Cardiac muscle cell (in vitro differentiated cells and primary cell): ENCODE measurements at regions not wholly inside any gene's neighbourhood (a gene's known extent, or its start where the extent isn't known, plus 50 kb on each side); places are given as distances from the start of the nearest gene placed in this dataset.

Experiments used
- DNase-seq, 2 donors: peaks; one replicate each; pipeline versions ENCODE4 v3.0.0 to v3.0.0-alpha.2; 2010 to 2017; ENCODE audit warnings: low read depth in 1 of 2, low spot score in 1 of 2
- H3K27ac ChIP-seq: fragments of 200-600 bp; sonication (generic); 2 replicates; pipeline ENCODE4 v1.5.1; 2016
- H3K27me3 ChIP-seq: fragments of 200-600 bp; sonication (generic); 2 replicates; pipeline ENCODE4 v1.6.0; 2016; ENCODE audit warnings: control low read depth
- H3K36me3 ChIP-seq: fragments of 200-600 bp; sonication (generic); 2 replicates; pipeline ENCODE4 v1.5.1; 2016; ENCODE audit warnings: control low read depth
- H3K4me1 ChIP-seq: fragments of 200-600 bp; sonication (generic); 2 replicates; pipeline ENCODE4 v1.8.1; 2017; ENCODE audit warnings: low read depth, mild to moderate bottlenecking, mixed run types
- H3K4me3 ChIP-seq: fragments of 200-600 bp; sonication (generic); 2 replicates; pipeline ENCODE4 v1.5.1; 2016; ENCODE audit warnings: mild to moderate bottlenecking
- H3K9me3 ChIP-seq: fragments of 200-600 bp; sonication (generic); 2 replicates; pipeline ENCODE4 v1.5.1; 2017; ENCODE audit warnings: low read depth, mild to moderate bottlenecking, control low read depth
- CTCF ChIP-seq: IDR thresholded peaks from 2 replicates; pipeline ENCODE4 v1.5.1; 2012; ENCODE audit warnings: low read depth, mild to moderate bottlenecking, low read length

DNA sequence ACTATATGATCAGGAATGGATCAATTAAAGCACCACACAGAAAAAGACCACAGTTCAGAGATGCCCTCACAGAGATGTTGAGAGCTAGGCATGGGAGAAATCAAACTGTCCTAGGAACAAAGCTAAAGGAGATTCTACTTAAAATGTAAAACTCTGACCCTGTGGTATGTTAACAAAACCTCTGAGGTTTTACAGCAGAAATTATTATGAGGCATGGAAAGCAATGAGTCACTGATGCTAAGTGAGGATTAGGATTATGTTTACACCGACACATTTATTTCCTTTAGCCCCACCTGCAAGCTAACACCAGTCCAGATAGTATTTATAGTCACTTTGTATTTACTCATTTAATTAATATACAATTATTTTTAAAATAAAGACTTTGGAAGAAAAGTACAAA lies 1242.2 kb downstream of the OTOL1 start:
- DNase-seq, result no peak
- H3K36me3 ChIP-seq, result no peaks in the 10 kb centered on the region
- H3K4me3 ChIP-seq, result no peak overlapping the region
- no peak overlapping the region for H3K27ac ChIP-seq
- no peak for TF ChIP-seq CTCF
- H3K9me3 ChIP-seq, result no peaks in the 10 kb centered on the region
- no peaks in the 10 kb centered on the region for H3K27me3 ChIP-seq
- H3K4me1 ChIP-seq, result peaks cover 13% of the 10 kb centered on the region

GRCh38 chr3:162740941-162741596 lies 1244.5 kb downstream of the OTOL1 start:
- no peak for DNase-seq
- Histone ChIP-seq H3K27ac (no peak overlapping the region), H3K27me3 (no peaks in the 10 kb centered on the region), H3K4me3 (no peak overlapping the region), H3K9me3 (no peaks in the 10 kb centered on the region), H3K36me3 (no peaks in the 10 kb centered on the region), H3K4me1 (peaks cover 13% of the 10 kb centered on the region)
- TF ChIP-seq CTCF, result no peak

DNA sequence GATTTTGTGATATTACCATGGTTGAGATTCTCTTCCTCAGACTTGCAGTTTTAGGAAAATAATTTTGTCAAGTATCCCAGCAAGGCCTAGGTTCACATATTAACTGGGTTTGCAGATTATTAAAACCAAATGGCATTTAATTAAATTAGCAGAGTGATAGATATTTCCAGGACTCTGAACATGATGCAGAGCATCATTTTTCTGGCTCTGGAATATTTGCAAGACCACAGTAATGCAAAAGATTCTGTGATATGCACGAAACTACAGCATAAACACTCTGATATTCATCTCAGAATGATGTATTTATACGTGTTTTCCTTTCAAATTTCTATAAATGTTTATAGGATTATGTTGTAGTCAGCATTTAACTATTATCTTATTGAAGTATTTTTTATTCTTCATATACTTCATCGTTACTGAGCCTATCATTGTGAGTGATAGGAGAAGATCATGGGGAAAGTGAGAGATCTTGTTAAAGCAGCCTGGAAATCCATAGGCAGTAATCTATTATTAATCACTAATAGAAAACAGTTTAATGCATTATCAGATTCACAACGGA lies 1245.6 kb downstream of the OTOL1 start:
- Histone ChIP-seq H3K36me3 (no peaks in the 10 kb centered on the region), H3K27me3 (no peaks in the 10 kb centered on the region), H3K9me3 (no peaks in the 10 kb centered on the region), H3K4me3 (no peak overlapping the region), H3K4me1 (peaks cover 13% of the 10 kb centered on the region), H3K27ac (no peak overlapping the region)
- no peak for DNase-seq
- TF ChIP-seq CTCF, result no peak

DNA sequence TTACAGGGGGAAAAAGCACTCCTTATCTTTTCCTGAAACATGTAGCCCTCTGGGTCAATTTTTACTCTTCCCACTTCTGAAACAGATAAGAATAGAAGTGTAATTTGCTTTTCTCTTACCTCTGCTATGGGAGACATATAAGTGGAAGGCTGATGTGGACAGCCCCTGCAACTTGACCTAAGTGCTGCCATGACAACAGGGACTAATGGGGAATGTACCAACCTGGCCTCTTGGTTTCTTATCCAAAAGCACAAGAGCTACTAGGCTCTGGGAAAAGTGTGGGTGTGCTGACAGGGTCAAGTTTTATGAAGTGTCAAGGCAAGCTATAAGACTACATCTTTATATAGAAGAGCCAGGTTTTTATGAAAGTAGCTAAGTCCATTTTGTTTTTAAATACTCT lies 1246.5 kb downstream of the OTOL1 start:
- H3K27ac ChIP-seq, result no peak overlapping the region
- H3K4me3 ChIP-seq, result no peak overlapping the region
- peaks cover 13% of the 10 kb centered on the region for H3K4me1 ChIP-seq
- no peaks in the 10 kb centered on the region for H3K27me3 ChIP-seq
- no peaks in the 10 kb centered on the region for H3K36me3 ChIP-seq
- H3K9me3 ChIP-seq, result no peaks in the 10 kb centered on the region
- DNase-seq, result peak in 1 of 2 donors; percentile 94
- TF ChIP-seq CTCF, result no peak

GRCh38 chr3:162760789-162761188 lies 1264.2 kb downstream of the OTOL1 start:
- no peak for TF ChIP-seq CTCF
- DNase-seq, result no peak
- no peaks in the 10 kb centered on the region for H3K9me3 ChIP-seq
- H3K4me1 ChIP-seq, result no peaks in the 10 kb centered on the region
- no peak overlapping the region for H3K27ac ChIP-seq
- H3K27me3 ChIP-seq, result no peaks in the 10 kb centered on the region
- H3K4me3 ChIP-seq, result no peak overlapping the region
- H3K36me3 ChIP-seq, result no peaks in the 10 kb centered on the region
